GM18508 (cell line): ENCODE measurements at regions not wholly inside any gene's neighbourhood (a gene's known extent, or its start where the extent isn't known, plus 50 kb on each side); places are given as distances from the start of the nearest gene placed in this dataset.
"Not testable (repeated sequence)": the region's sequence is repeated elsewhere in the genome, so short reads cannot be mapped to it uniquely, and the experiment has no call there.

Experiments
- ATAC-seq: cut with Tn5 transposase; IDR thresholded peaks from one replicate; pipeline ENCODE4 v1.9.1; 2021; ENCODE audit warnings: moderate number of reproducible peaks; ENCODE audit not compliant: insufficient read depth, unreplicated experiment

DNA sequence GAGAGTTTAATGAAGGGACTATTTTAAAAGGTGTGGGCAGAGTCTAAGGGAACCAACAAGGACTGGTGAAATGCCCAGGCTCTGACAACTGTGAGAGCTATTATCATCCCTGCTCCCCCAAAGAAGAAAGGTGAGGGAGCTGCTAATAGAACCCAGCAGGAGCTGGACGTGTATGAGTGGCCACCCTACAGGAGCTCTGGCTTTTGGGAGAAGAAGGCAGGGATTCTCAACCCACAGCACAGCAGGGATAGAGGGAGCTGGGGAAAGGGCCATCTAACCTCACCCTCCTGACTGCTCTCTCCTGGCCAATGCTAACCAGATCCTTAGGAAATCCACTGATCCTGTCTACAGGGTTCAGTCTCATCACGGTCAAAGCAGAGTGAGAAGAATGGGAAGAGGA lies 57.1 kb downstream of the GRIN2B start:
- ATAC-seq = no peak

DNA sequence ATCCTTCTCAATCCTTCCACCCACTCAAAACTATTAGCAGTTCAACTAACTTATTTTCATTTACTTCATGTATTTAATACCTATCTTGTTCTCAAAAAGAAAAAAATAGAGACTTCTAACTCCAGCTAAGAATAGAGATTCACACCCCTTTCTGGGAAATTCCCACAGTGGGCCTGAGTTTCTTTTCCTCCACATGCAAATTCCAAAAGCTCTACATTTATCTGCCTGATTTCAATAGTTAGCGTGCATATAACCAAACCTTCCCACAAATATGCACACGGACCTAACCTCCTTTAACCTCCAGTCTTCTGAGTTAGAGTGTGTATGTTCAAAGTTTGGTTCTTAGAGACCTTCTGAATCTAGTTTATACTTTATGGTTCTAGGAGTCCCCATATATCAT lies 62.5 kb downstream of the GRIN2B start:
- ATAC-seq = no peak

DNA sequence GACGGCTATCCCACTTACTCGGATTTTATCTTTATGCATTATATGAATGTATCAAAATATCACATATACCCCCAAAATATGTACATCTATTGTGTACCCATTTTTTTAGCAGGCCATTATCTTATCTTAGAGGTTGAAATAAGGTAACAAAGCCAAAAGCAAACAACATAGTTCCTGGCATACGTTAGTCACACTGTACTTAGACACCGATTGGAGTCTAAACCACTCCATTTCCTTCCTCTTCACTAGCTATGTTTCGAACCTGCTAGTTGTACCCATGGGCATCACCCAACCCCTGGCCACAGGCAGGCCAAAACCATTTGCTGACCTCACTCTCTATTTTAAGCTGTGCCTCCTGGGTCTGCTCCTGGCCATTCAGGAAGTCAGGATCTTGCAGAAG lies 66.3 kb downstream of the GRIN2B start:
- ATAC-seq = no peak

DNA sequence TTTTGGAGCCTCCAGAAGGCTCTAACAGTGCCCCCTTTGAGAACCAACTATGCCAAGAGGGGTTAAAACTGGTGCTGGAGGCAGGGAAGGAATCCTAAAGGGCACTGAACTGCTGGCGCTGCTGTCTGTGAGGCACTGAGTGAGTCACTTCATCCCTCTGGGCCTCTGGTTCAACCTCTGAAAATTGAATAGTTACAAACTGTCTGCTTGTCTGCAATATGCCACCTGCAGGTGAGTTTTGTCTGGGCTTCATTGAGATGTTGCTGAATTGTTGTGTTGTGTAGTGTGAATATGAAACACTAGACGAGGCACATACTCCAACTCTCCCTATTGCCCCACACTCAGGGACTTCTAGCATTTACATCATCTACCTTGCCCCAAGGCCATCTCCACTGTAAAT lies 68.0 kb downstream of the GRIN2B start:
- ATAC-seq = no peak

DNA sequence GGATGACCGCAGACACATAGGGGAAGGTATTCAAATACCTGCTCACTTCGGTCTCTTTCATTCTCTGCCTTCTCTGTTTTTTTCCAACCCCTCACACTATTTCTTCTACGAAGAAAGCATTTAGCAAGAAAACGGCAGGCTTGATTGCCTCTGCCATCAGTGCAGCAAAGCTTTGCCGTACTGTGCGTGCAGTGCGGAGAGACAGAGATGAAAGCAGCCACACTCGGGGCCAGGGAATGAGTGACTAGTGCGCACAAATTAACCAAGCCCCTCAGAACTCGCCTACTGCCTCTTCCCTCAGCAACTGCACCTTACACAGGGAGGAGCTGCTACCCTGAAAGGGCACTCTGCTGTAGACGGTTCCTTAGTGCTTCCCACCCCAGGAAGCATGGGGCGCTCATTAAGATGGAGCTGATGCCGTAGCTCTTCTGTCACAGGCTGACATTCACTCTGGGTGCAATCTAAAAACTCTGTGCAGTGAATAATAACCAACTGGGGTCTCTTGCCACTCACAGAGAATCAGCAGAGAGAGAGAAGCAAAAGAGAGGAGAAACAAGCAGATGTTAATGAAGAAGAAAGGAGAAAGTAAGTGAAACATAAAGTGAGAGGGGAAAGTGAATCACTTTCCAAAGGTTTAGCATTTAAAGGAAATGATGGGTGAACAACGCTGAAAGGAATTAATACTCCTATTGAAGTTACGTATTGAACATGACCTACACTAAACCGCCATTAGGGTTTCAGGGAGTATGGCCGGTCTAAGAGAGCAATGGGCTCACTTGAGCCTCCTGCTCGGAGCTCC lies 69.4 kb downstream of the GRIN2B start:
- no peak for ATAC-seq

DNA sequence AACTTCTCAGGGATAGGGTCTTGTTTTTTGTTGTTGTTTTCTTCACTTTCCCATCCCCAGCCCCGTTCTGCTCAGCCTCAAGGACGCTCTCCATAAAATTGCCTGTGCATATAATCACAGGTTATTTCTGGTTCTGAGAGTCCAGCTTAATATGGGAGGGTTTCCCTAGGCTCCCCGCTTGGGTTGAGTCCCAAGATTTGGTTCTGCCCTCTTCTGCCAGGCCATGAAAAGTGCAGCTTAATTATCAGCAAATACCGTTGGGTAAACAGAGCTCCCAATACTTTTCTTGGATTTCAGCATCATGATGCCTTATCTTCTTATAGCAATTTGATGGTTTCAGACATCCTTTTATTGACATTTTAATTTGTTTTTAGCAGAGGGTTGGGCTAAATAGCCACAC lies 75.6 kb downstream of the GRIN2B start:
- no peak for ATAC-seq

DNA sequence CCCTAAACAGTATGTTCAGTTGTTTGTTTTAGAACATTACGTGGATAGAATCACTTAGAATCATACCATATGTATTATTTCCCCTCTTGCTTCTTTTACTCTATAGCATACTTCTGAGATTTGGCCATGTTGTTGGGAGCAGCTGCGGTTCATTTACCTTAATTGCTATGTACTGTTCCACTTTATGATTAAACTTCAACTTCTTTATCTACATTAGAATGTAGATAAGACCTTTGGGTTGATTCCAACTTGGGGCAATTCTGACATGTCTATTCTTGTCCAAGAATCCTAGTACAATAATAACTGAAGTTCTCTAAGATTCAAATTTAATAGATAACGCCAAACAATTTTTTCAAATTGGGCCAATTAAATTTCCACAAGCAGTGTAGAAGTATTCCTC lies 80.7 kb downstream of the GRIN2B start:
- ATAC-seq = no peak

DNA sequence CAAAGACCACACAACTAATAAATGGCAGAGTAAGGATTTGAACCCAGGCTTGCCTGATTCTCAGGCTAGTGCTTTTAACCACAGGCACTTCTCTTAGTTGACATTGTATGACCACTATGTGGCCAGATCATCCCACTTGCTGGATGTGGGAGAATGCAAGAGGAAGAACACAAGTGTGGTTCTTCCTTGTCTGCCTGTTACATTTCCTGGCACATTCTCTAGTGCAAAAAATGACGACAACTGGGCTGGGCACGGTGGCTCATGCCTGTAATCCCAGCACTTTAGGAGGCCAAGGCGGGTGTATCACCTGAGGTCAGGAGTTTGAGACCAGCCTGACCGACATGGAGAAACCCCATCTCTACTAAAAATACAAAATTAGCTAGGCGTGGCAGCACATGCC lies 83.0 kb downstream of the GRIN2B start:
- ATAC-seq = not testable (repeated sequence)

DNA sequence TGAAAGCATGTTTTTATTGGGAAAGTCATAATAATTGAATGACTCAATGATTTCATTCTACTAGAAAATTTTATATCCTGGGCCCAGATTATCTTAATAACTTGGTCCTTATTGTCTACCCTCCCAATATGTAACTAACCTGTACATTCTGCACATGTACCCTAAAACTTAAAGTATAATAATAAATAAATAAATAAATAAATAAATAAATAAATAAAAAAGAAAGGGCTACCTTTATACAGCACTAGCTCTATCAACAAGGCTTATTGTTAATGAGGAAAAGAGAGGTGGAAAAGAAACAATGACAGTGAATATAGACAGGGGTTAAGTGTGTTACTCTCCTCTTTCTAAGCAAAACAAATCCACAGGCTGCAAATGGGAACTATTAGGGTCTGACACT lies 83.6 kb downstream of the GRIN2B start:
- no peak for ATAC-seq

DNA sequence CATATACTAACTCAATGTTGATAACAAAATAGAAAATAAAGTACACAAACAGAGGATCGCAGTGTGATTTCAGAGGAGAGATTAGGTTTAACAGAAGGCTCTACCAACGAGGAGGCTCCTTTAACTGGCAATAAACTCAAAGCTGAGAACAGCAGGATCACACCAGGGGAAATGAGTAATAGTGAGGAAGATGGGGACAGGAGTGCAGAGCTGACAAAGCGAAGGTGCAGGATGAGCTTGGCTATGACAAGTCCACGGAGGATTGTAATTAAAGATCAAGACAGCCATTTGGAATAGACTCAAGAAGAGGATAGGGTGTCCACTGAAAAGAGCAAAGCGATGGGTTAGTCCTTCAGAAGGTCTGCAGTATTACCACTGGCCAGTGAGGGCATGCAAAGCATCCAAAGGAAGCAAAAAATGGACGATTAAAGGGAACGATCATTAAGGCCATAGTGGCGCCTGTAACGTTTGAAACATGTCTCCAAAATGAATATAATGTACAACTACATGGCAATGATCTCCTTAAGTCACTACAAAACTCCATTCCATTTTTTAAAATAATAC lies 85.3 kb downstream of the GRIN2B start:
- ATAC-seq = no peak

DNA sequence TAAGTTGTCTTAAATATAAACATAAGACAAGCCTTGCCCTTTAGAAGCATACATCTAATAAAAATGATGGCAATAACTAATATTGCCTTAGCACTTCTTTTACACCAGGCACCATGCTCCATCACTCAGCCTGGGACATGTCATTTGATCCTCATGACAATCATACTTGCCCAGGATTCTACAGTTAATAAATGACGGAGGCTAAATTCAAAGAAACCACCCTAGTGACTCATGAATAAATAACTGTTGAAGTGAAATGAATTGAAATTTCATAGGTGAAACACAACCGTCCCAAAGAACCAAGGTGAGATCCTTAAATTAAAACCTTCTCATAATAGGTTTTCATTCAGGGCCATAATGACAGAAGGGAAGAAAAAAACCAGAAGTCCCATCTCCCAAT lies 89.5 kb downstream of the GRIN2B start:
- no peak for ATAC-seq

DNA sequence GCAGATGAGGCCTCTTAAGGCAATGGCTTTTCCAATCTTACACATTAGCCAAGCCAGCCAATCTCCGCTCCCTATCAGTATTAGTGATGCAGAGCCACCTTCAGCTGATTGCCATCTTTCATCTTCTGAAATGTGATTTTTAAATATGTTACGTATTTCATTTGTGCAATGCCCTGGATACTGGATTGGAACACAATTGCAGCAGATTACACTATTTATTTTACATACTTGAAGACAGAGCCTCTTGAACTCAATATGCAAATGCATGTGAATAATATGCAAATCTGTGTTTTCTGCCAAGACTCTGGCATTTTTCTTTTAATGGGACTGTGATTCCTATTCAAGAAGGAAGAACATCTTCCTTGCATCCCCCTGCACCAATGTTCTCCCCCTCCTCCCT lies 90.5 kb downstream of the GRIN2B start:
- ATAC-seq = no peak

DNA sequence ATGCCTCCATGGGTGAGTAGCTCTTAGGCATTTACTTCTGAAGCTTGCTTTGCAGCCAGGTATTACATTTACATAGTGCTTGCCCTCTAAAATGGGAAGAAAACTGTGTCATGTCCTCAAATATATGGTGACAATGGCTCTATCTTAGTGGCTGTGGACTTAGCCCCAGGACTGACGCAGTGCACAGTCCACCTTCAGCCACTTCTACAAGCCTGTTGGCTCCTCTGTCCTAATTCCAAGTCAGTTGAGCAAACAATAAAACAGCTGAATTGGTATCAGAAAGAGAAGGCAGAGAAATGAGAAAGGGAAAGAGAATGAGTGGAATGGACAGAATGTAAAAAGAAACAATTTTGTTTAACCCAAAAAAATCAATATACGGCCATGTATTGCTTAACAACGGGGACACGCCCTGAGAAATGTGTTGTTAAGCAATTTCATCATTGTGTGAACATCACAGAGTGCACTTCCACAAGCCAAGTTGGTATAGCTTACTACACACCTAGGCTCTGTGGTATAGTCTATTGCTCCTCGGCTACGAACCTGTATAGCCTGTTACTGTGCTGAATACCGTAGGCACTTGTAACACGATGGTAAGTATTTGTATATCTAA lies 93.5 kb downstream of the GRIN2B start:
- no peak for ATAC-seq

DNA sequence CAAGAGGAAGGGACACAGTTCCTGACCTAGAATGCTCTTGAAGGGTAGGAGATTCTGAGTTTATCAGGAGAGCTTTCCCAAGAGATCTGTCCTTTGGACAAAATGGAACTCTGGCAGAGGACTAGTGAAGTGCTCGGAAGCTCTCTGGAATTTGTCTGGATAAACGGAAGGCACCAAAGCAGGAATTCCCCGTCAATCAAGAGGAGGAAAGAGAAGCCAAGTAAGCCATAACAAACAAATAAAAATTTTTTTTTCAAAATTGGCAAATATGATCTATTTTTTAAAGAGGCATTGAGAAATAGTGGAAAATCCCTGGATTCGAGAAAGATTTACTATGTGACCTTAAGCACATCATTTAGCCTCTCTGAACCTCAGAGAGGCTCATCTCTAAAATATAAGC lies 99.2 kb downstream of the GRIN2B start:
- ATAC-seq = no peak

DNA sequence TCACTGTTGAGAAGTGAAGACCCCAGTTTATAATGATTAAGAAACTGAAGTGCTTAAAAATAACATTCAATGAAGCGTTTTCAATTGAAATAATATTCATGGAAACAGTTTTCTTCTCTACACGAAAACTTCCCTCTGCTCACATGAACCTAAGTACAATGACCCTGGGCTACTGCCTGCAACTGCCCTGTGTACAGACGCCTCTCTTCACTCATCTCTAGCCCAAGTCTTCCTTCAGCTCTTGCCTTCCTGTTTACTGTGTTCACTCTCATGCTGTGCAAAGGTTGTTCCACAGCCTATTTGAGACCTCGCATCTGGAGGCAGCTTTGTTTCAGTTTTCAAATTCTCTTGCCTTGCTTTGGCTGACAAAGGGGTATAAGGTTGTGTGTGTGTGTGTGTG lies 100.8 kb downstream of the GRIN2B start:
- no peak for ATAC-seq

DNA sequence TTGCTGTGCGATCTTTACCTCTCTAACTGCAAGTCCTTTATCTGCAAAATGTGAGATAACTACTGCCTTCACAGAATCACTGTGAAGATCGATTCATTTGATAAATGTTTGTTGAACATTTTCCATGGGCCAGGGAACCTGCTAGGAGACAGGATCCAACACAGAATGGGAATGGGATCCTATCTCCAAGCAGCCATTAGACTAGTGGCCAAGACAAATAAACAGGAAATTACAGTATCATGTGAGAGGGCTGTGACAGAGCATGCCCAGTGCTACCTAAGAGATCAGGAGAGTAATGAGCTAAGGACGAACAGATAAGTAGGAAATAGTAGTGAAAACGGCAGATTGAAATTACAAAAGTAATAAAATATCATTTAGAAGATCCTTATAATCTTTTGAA lies 105.7 kb downstream of the GRIN2B start:
- no peak for ATAC-seq

DNA sequence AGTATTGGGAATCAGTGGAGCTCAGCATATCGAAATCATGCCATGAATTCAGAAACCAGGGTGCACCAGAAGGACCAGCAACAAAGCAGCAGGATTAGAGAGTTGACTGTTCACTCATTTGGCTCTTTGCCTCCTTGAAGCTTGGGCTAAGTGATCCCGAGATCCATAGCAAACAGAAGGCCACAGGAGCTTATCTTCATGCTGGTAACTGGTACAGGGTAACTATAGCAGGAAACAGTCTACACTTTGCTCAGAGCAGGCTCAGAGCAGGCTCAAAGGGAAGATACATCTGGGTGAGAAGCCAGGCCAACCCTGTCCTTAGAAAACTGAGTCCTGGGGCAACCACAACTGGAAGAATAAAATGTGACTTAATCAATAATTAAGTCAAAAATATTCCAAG lies 111.1 kb downstream of the GRIN2B start:
- no peak for ATAC-seq

DNA sequence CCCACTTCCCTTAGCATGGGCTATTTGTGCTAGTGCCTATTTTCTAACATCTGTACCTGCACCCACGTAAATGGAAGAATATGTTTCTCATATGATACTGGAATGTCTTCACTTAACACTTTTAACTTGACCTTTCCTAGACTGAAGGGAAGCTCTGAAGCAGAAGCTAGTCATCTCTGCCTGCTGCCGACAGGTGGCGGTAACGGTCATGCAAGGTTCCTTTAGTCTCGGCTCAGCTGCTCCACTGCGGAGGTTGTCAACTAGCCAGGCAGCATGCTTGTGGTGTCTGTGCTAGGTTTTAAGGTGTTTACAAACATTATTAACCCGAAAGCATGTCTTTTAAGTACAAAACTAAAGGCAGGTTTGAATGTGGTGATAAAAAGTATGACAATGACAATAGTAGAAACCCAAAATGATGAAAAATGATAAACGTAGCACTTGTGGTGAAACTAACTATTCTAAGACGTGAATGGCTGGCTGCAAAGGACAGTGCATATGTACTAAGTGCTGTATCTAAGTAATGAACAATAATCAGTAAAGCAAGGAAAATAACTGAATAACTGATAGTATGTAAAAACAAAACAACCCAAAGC lies 117.2 kb downstream of the GRIN2B start:
- ATAC-seq = peak; percentile 80

DNA sequence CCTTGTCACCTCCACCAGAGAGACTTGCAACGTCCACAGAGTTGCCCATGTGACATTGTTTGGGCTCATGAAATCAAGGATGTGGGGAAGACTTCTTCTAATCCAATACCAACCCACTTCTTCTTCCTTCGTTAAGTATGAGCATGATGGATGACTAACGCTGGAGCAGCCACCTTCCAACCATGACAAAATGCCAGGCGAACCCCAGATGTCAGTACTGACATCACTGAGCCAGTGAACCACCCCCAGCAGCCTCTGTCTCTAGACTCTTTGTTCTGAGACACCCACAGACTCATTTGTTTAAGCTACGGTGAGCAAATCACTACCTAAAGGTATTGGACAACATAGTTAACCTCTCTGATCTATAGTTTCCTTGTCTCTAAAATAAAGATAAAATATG lies 123.7 kb downstream of the GRIN2B start:
- ATAC-seq = no peak

DNA sequence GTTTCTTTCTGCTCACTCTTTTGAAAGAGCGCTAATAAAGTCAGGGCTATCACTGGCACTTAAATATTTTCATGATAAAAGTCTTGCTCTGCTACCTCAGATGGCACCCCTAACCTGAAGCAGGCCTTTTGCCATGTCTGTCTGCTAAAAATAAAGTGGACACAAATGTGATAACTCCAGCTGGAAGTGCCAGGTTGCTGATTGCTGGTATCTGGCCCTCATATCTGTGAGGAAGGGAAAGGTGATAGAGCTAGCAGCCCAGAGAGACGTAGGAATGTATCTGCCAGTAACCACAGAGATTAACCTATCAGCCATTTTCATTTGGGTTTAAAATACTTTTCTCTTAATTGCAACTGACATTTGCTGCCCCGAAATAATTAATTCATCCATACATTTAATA lies 127.9 kb downstream of the GRIN2B start:
- ATAC-seq = no peak

DNA sequence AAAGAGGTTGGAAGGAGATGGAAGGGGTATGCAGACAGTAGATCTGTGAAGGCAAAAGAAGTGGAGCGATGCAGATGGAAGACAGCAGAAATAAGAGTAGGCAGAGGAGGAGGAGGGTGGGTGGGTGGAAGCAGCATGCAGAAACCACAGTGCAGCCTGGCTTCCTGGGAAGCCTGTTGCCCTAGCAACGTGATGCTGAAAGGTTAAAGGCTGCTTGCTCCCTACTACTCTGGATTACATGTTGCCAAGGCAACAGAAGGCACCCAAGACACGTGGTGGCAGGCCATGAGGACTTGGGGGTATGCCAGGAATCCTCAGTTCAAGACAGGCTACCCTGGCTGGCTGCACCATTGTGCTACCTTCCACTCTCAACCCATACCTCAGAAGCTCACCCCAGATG lies 129.6 kb downstream of the GRIN2B start:
- no peak for ATAC-seq

DNA sequence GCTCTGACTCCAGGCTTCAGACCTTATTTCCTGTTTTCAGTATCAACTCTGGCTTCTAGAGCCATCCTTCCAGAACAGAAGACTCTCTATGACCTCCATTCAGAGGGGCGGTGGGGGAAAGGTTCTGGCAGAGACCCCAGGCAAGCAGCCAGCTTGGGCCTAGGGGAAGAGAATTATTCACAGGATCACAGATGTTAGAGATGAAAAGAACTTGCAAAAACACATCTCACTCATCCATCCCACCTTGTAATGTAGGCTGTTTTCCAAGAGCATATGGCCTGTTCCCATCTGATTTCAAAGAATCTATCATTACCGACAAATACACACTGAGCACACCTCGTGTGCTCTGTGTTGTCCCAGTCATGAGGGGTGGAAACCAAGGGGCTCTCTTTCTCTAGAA lies 131.9 kb downstream of the GRIN2B start:
- ATAC-seq = no peak
